IMR-90 (cell line): ENCODE measurements at regions not wholly inside any gene's neighbourhood (a gene's known extent, or its start where the extent isn't known, plus 50 kb on each side); places are given as distances from the start of the nearest gene placed in this dataset.
"Not testable (repeated sequence)": the region's sequence is repeated elsewhere in the genome, so short reads cannot be mapped to it uniquely, and the experiment has no call there.

ENCODE experiments used
- ATAC-seq: fragments of 200-7000 bp; cut with Tn5 transposase; 2 replicates; pipeline ENCODE4 v1.9.1; 2020; ENCODE audit warnings: low read depth, mild to moderate bottlenecking, moderate library complexity
- BruUV-seq: library from RNA; stranded (reverse); fragments of 400-500 nt; replicated peaks from 2 replicates; lab custom pipeline; 2021; lab: Mats Ljungman, UMichigan
- CTCF ChIA-PET: fragments of 300-600 bp; formaldehyde crosslinking; extraction: SDS; loops from one replicate; lab custom pipeline; 2021; ENCODE audit warnings: antibody characterized with exemption; lab: Yijun Ruan, JAX
- POLR2A ChIA-PET: fragments of 300-600 bp; sonication (Branson Sonifier 250); formaldehyde crosslinking; loops from one replicate; lab custom pipeline; 2022; ENCODE audit warnings: antibody characterized with exemption; ENCODE audit not compliant: unreplicated experiment; lab: Charles Lee
- DNase-seq: peaks from one replicate; pipeline ENCODE4 v3.0.0; 2013
- H2AFZ ChIP-seq: replicated peaks from 2 replicates; pipeline ENCODE3; 2013; ENCODE audit warnings: low read length, mild to moderate bottlenecking; ENCODE audit not compliant: poor library complexity
- H2AK5ac ChIP-seq: 2 replicates; pipeline ENCODE4 v1.6.1; 2013; ENCODE audit warnings: low read depth, low read length, inconsistent platforms
- H2AK9ac ChIP-seq: replicated peaks from 2 replicates; pipeline ENCODE3; 2013; ENCODE audit warnings: mild to moderate bottlenecking, low read depth, low read length, moderate library complexity; ENCODE audit not compliant: poor library complexity
- H2BK120ac ChIP-seq: 2 replicates; pipeline ENCODE4 v1.6.1; 2013; ENCODE audit warnings: low read depth, low read length, inconsistent platforms
- H2BK15ac ChIP-seq: 3 replicates; pipeline ENCODE4 v1.6.1; 2013; ENCODE audit warnings: low read depth, low read length, inconsistent platforms
- H2BK20ac ChIP-seq: 2 replicates; pipeline ENCODE4 v1.6.1; 2013; ENCODE audit warnings: low read depth, mild to moderate bottlenecking, inconsistent platforms, low read length, moderate library complexity
- H2BK5ac ChIP-seq: 2 replicates; pipeline ENCODE4 v1.6.1; 2013; ENCODE audit warnings: mild to moderate bottlenecking, low read depth, low read length, inconsistent platforms; ENCODE audit not compliant: poor library complexity, severe bottlenecking
- H3K14ac ChIP-seq: replicated peaks from 2 replicates; pipeline ENCODE4 v1.6.1; 2013; ENCODE audit warnings: low read depth, low read length, inconsistent platforms
- H3K18ac ChIP-seq: 2 replicates; pipeline ENCODE4 v1.6.1; 2013; ENCODE audit warnings: low read depth, low read length, control low read depth
- H3K23ac ChIP-seq: 2 replicates; pipeline ENCODE4 v1.6.1; 2013; ENCODE audit warnings: low read depth, low read length, inconsistent platforms
- H3K27ac ChIP-seq: 2 replicates; pipeline ENCODE4 v1.5.1; 2013; ENCODE audit warnings: mild to moderate bottlenecking, control low read depth, low read length; ENCODE audit not compliant: insufficient read depth
- H3K27me3 ChIP-seq: 2 replicates; pipeline ENCODE4 v1.6.1; 2013; ENCODE audit warnings: low read length; ENCODE audit not compliant: control insufficient read depth, insufficient read depth
- H3K36me3 ChIP-seq: 2 replicates; pipeline ENCODE4 v1.6.1; 2013; ENCODE audit warnings: low read length, mixed read lengths; ENCODE audit not compliant: control insufficient read depth, insufficient read depth
- H3K4ac ChIP-seq: 2 replicates; pipeline ENCODE4 v1.6.1; 2013; ENCODE audit warnings: low read depth, low read length, inconsistent platforms
- H3K4me1 ChIP-seq: 2 replicates; pipeline ENCODE4 v1.6.1; 2013; ENCODE audit warnings: low read length, mixed read lengths; ENCODE audit not compliant: control insufficient read depth, insufficient read depth
- H3K4me2 ChIP-seq: 2 replicates; pipeline ENCODE4 v1.6.1; 2013; ENCODE audit warnings: low read depth, mild to moderate bottlenecking, control low read depth, low read length, moderate library complexity
- H3K4me3 ChIP-seq: 2 replicates; pipeline ENCODE4 v1.5.1; 2013; ENCODE audit warnings: low read depth, mild to moderate bottlenecking, control low read depth, low read length, moderate library complexity; ENCODE audit not compliant: insufficient read depth
- H3K56ac ChIP-seq: 2 replicates; pipeline ENCODE4 v1.6.1; 2013; ENCODE audit warnings: low read length, inconsistent platforms; ENCODE audit not compliant: insufficient read depth; ENCODE audit errors: extremely low read depth
- H3K79me1 ChIP-seq, 2 experiments: 2 replicates each; pipeline ENCODE4 v1.6.1; 2013; ENCODE audit warnings: low read length in 2 of 2, inconsistent platforms in 1 of 2, low read depth in 1 of 2
- H3K9ac ChIP-seq: 2 replicates; pipeline ENCODE4 v1.6.1; 2013; ENCODE audit warnings: low read depth, low read length, control low read depth
- H3K9me1 ChIP-seq: 2 replicates; pipeline ENCODE4 v1.6.1; 2013; ENCODE audit warnings: low read length, inconsistent platforms; ENCODE audit not compliant: insufficient read depth
- H3K9me3 ChIP-seq: 2 replicates; pipeline ENCODE4 v1.6.1; 2013; ENCODE audit warnings: low read length; ENCODE audit not compliant: control insufficient read depth, insufficient read depth
- H4K20me1 ChIP-seq: 2 replicates; pipeline ENCODE4 v1.6.1; 2013; ENCODE audit warnings: low read length, inconsistent platforms; ENCODE audit not compliant: insufficient read depth
- H4K5ac ChIP-seq: 2 replicates; pipeline ENCODE4 v1.6.1; 2013; ENCODE audit warnings: mild to moderate bottlenecking, low read depth, low read length, control low read depth
- H4K8ac ChIP-seq, 2 experiments: 2 replicates each; pipeline ENCODE4 v1.6.1; 2013; ENCODE audit warnings: low read depth in 2 of 2, low read length in 2 of 2, control low read depth in 1 of 2, inconsistent platforms in 1 of 2
- H4K91ac ChIP-seq: 2 replicates; pipeline ENCODE4 v1.6.1; 2013; ENCODE audit warnings: low read depth, low read length, inconsistent platforms; ENCODE audit not compliant: insufficient read depth
- WGBS, 2 experiments: methylation state at CpG; one replicate each; pipeline versions ENCODE4 v1.1.5 to v1.1.7; 2013; ENCODE audit warnings: missing lambda C conversion rate in 2 of 2; ENCODE audit not compliant: insufficient read length in 1 of 2; ENCODE audit errors: extremely low coverage in 2 of 2; 5-methylcytosine and 5-hydroxymethylcytosine counted together
- dilution Hi-C: fragments of 300-500 bp; cut with HindIII; formaldehyde crosslinking; loops from one replicate; pipeline ENCODE4 v1.14.3; 2018; ENCODE audit warnings: low sequenced_read_pairs; ENCODE audit not compliant: unreplicated experiment
- in situ Hi-C: fragments of 300-500 bp; cut with MboI; formaldehyde crosslinking; loops from 3 replicates; pipeline ENCODE4 v1.14.3; 2019; ENCODE audit warnings: low sequenced_read_pairs, inconsistent platforms, mixed read lengths
- intact Hi-C: fragments of 100-400 bp; cut with micrococcal nuclease; formaldehyde crosslinking; loops from 2 replicates; pipeline ENCODE4 v1.10.0; 2022

DNA sequence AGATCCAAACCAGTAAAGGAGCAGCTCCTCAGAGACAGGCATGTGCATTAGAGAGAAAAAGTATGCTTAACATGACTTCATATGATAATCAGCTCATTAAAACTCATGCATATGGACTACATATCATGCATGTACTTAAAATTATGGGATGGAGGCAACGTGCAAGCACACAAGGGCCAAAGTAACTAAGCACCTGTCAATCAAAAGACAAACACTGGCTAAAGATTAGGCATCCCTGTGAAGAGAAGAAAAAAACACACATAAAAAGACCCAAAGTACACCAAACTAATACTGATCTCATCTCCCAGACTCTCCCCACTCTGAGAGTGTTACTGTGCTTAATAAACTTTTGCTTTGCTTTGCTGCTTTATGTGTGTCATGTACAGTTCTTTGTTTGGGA lies 61.1 kb downstream of the PPIAL4A start:
- H3K27me3 ChIP-seq, H3K79me1 ChIP-seq, H3K56ac ChIP-seq, H3K4me3 ChIP-seq, H2AK5ac ChIP-seq, H3K4ac ChIP-seq, H2BK120ac ChIP-seq, H2BK20ac ChIP-seq, H2AK9ac ChIP-seq, H3K9ac ChIP-seq, H3K23ac ChIP-seq, ATAC-seq, H4K5ac ChIP-seq, H2BK5ac ChIP-seq, H4K20me1 ChIP-seq, DNase-seq, intact Hi-C loops, H4K8ac ChIP-seq, POLR2A ChIA-PET, H3K9me1 ChIP-seq, H2BK15ac ChIP-seq, H3K27ac ChIP-seq, H3K4me2 ChIP-seq, H3K18ac ChIP-seq, CTCF ChIA-PET, in situ Hi-C loops, H3K14ac ChIP-seq, H4K91ac ChIP-seq, H3K9me3 ChIP-seq, H3K36me3 ChIP-seq, BruUV-seq, H3K4me1 ChIP-seq, dilution Hi-C loops, H2AFZ ChIP-seq: not testable (repeated sequence)
- no CpG with 5 or more reads among the region's 1 CpG for WGBS, 2 experiments

- BruUV-seq, DNase-seq, H3K18ac ChIP-seq, dilution Hi-C loops, H3K9me1 ChIP-seq, H4K8ac ChIP-seq, H3K79me1 ChIP-seq, POLR2A ChIA-PET, H2BK120ac ChIP-seq, H3K4me2 ChIP-seq, H3K27me3 ChIP-seq, H3K56ac ChIP-seq, CTCF ChIA-PET, H2AFZ ChIP-seq, ATAC-seq, H3K36me3 ChIP-seq, H3K14ac ChIP-seq, in situ Hi-C loops, H3K9ac ChIP-seq, H3K4ac ChIP-seq, H3K27ac ChIP-seq, H4K91ac ChIP-seq, H2AK5ac ChIP-seq, H4K5ac ChIP-seq, H2BK15ac ChIP-seq, intact Hi-C loops, H2BK5ac ChIP-seq, H4K20me1 ChIP-seq, H3K4me1 ChIP-seq, H3K4me3 ChIP-seq, H2AK9ac ChIP-seq, H3K9me3 ChIP-seq, H3K23ac ChIP-seq, H2BK20ac ChIP-seq: not testable (repeated sequence)
- WGBS, 2 experiments = no CpG with 5 or more reads among the region's 4 CpGs
These were observed 61.5 kb downstream of the PPIAL4A start for GRCh38 chr1:120951100-120951499.
